Calu3 (cell line): ENCODE measurements at regions not wholly inside any gene's neighbourhood (a gene's known extent, or its start where the extent isn't known, plus 50 kb on each side); places are given as distances from the start of the nearest gene placed in this dataset.

ENCODE experiments used
- BruUV-seq: library from RNA; stranded (reverse); fragments of 400-500 nt; replicated peaks from 2 replicates; lab custom pipeline; 2021; lab: Mats Ljungman, UMichigan
- CTCF ChIA-PET: fragments of 300-600 bp; sonication (Branson Sonifier 250); formaldehyde crosslinking; loops from one replicate; lab custom pipeline; 2022; ENCODE audit warnings: antibody characterized with exemption; lab: Charles Lee
- DNase-seq: peaks from one replicate; pipeline ENCODE4 v3.0.0; 2022
- H3K27ac Mint-ChIP-seq: one replicate; pipeline ENCODE4 v1.8.0; 2022; ENCODE audit warnings: mixed read lengths; ENCODE audit not compliant: unreplicated experiment
- H3K27me3 Mint-ChIP-seq: one replicate; pipeline ENCODE4 v1.8.0; 2022; ENCODE audit warnings: mixed read lengths; ENCODE audit not compliant: unreplicated experiment
- H3K36me3 Mint-ChIP-seq: one replicate; pipeline ENCODE4 v1.8.0; 2022; ENCODE audit warnings: mild to moderate bottlenecking, moderate library complexity, mixed read lengths; ENCODE audit not compliant: insufficient read depth, unreplicated experiment
- H3K4me1 Mint-ChIP-seq: one replicate; pipeline ENCODE4 v1.8.0; 2022; ENCODE audit warnings: mild to moderate bottlenecking, low read depth, mixed read lengths; ENCODE audit not compliant: unreplicated experiment
- H3K4me3 Mint-ChIP-seq: one replicate; pipeline ENCODE4 v1.8.0; 2022; ENCODE audit warnings: mild to moderate bottlenecking, low read depth, moderate library complexity, mixed read lengths; ENCODE audit not compliant: unreplicated experiment
- H3K9me3 Mint-ChIP-seq: one replicate; pipeline ENCODE4 v1.8.0; 2022; ENCODE audit warnings: low read depth, mixed read lengths; ENCODE audit not compliant: unreplicated experiment
- intact Hi-C: fragments of 100-400 bp; cut with micrococcal nuclease; formaldehyde crosslinking; loops from one replicate; pipeline ENCODE4 v1.10.0; 2022; ENCODE audit not compliant: unreplicated experiment
- TF ChIP-seq, protein P1 (sequence below): fragments of 200-600 bp; IDR thresholded peaks from one replicate; pipeline ENCODE4 v1.8.0; 2022; ENCODE audit warnings: antibody characterized with exemption; ENCODE audit not compliant: unreplicated experiment

DNA sequence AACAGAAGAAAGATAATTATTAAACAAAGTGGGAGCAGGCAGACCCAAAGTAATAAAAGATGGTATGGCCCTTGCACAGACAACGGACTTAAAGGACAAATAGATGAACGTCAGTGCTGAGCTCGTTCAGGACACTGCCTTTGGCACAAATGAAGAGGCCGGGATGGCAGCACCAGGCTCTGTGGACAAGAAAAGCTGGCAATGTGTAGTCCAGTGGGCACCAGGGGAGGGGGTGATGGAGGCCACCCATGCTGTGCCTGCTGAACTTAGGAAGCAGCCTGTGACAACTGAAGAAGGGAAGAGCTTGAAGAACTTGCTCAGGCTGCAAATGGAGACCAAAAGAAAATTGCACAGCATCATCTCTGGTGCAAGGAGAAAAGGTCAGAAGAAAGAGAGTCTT, 131.0 kb downstream of the ANKRD60 start:
- CTCF ChIA-PET, result interaction anchor here (0.7 to 1.3 kb wide), 2 partner anchors 33 to 34 kb away, joined by 4 read pairs; no protein-coding TSS in a partner anchor
- no peak for DNase-seq
- no peak overlapping the region for H3K4me3 Mint-ChIP-seq
- intact Hi-C loops, result no loop called here
- peaks cover 2% of the 10 kb centered on the region for H3K4me1 Mint-ChIP-seq
- no TSS peak for BruUV-seq
- no peaks in the 10 kb centered on the region for H3K36me3 Mint-ChIP-seq
- H3K27me3 Mint-ChIP-seq, result no peaks in the 10 kb centered on the region
- no peak overlapping the region for H3K27ac Mint-ChIP-seq
- H3K9me3 Mint-ChIP-seq, result peaks cover 2% of the 10 kb centered on the region
- TF ChIP-seq, protein P1, sequence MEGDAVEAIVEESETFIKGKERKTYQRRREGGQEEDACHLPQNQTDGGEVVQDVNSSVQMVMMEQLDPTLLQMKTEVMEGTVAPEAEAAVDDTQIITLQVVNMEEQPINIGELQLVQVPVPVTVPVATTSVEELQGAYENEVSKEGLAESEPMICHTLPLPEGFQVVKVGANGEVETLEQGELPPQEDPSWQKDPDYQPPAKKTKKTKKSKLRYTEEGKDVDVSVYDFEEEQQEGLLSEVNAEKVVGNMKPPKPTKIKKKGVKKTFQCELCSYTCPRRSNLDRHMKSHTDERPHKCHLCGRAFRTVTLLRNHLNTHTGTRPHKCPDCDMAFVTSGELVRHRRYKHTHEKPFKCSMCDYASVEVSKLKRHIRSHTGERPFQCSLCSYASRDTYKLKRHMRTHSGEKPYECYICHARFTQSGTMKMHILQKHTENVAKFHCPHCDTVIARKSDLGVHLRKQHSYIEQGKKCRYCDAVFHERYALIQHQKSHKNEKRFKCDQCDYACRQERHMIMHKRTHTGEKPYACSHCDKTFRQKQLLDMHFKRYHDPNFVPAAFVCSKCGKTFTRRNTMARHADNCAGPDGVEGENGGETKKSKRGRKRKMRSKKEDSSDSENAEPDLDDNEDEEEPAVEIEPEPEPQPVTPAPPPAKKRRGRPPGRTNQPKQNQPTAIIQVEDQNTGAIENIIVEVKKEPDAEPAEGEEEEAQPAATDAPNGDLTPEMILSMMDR, result no peak

DNA sequence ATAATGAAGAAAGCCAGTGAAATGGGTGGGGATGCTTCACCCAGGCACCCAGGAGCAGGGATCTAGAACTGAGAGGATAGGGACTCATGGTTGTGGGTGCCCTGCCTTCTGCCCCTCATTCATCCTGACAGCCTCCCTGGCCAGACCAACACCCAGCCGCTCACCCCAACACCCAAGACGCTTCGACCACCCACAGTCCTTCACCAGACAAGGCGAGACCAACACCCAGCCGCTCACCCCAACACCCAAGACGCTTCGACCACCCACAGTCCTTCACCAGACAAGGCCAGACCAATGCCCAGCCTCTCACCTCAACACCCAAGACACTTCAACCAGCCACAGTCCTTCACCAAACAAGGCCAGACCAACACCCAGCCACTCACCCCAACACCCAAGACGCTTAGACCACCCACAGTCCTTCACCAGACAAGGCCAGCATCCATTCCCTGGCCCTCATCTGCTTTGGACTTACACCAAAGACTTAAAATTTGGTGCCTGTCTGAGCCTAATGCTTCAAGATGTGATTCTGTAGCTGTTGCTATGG, 131.5 kb downstream of the ANKRD60 start:
- CTCF ChIA-PET, result interaction anchor here (0.7 kb wide), 1 partner anchor 34 kb away, joined by 4 read pairs; no protein-coding TSS in a partner anchor
- no peaks in the 10 kb centered on the region for H3K36me3 Mint-ChIP-seq
- intact Hi-C loops, result no loop called here
- peaks cover 2% of the 10 kb centered on the region for H3K9me3 Mint-ChIP-seq
- TF ChIP-seq, protein P1, result no peak
- H3K4me3 Mint-ChIP-seq, result no peak overlapping the region
- no peaks in the 10 kb centered on the region for H3K27me3 Mint-ChIP-seq
- H3K27ac Mint-ChIP-seq, result no peak overlapping the region
- no peak for DNase-seq
- no TSS peak for BruUV-seq
- H3K4me1 Mint-ChIP-seq, result no peaks in the 10 kb centered on the region

DNA sequence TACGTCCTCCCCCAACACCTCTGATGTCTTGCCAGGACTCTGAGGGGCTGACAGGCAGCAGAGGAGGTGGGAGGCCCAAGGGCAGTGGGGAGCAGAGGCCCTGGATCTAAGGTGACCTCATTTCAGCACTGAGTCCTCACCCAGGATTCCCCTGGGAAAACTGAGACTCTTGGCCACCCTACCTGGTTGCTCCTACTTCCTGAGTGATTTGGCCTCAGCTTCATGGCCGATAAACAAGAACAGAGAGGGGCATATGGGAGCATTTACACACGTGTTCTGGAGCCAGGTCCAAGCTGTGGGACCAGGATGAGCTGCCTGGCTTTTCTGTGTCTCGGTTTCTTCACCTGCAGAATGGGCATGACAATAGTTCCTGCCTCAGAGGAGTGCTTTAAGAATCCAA, 133.8 kb downstream of the ANKRD60 start:
- H3K27ac Mint-ChIP-seq, result no peak overlapping the region
- TF ChIP-seq, protein P1, result no peak
- CTCF ChIA-PET, result no interaction called here
- H3K36me3 Mint-ChIP-seq, result no peaks in the 10 kb centered on the region
- DNase-seq, result no peak
- no TSS peak for BruUV-seq
- H3K4me1 Mint-ChIP-seq, result no peaks in the 10 kb centered on the region
- H3K4me3 Mint-ChIP-seq, result no peak overlapping the region
- intact Hi-C loops, result no loop called here
- no peaks in the 10 kb centered on the region for H3K27me3 Mint-ChIP-seq
- peaks cover 4% of the 10 kb centered on the region for H3K9me3 Mint-ChIP-seq

DNA sequence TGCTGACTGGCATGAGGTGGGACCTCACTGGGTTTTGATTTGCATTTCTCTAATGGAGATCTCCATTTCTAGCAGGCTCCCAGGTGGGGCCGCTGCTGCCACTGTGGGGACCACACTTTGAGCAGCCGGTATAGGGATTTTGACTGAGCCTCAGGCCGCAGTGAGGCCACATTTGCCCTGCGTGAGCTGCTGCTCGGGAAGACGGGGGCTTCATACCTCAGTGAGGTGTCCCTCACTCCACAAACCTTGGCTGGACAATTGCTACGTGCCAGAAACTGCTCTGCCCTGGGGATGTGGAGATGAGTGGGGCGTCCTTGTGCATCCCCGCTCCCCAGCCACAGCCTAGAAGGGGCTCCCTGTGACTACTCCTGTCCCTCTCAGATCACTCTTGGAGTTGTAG, 134.3 kb downstream of the ANKRD60 start:
- CTCF ChIA-PET, result no interaction called here
- TF ChIP-seq, protein P1, result no peak
- H3K27me3 Mint-ChIP-seq, result no peaks in the 10 kb centered on the region
- H3K27ac Mint-ChIP-seq, result no peak overlapping the region
- no peak overlapping the region for H3K4me3 Mint-ChIP-seq
- intact Hi-C loops, result no loop called here
- no TSS peak for BruUV-seq
- peaks cover 7% of the 10 kb centered on the region for H3K9me3 Mint-ChIP-seq
- no peaks in the 10 kb centered on the region for H3K36me3 Mint-ChIP-seq
- H3K4me1 Mint-ChIP-seq, result no peaks in the 10 kb centered on the region
- no peak for DNase-seq
